HG02642 (cell line): ENCODE measurements at regions not wholly inside any gene's neighbourhood (a gene's known extent, or its start where the extent isn't known, plus 50 kb on each side); places are given as distances from the start of the nearest gene placed in this dataset.

ENCODE experiments used
- ATAC-seq: cut with Tn5 transposase; IDR thresholded peaks from one replicate; pipeline ENCODE4 v1.9.1; 2021; ENCODE audit warnings: mild to moderate bottlenecking; ENCODE audit not compliant: unreplicated experiment, poor library complexity

DNA sequence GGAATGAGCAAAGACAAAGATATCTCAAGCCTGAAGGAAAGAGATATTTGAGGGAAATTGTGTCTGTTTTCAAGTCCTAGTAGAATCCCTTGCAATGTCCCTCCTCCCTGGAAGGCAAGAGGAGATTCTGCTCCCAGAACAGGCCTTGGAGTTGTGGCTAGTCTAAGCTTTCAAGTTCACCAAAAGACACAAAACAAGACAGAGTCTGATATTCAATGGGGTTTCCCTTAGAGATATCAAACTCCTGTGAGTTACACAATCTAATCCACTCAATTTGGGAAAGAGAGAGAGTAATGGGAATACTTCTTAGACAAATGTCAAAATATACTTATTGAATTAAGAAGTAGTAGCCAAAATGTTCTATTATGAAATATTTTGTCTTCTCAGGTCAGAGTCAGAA lies 162.8 kb upstream of the ADAMTS5 start:
- no peak for ATAC-seq

DNA sequence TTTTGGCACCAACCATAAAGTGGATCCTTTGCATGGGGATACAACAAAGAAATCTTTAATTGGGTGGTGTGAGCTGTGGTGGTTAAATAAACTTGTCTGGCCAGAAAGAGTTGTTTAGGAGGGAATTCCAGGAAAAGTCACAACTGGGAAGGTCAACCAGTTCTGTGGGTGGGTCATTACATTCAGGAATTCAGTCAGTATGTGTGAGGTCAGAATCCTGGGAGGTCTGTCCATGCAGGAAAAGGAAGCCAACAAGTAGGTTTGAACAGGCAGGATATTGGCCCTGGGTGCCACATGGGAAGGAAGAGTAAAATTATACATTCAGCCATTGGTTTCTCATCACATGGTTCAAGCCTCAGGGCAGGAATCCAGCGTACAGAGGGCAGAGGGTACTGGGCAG lies 162.3 kb upstream of the ADAMTS5 start:
- ATAC-seq: no peak

DNA sequence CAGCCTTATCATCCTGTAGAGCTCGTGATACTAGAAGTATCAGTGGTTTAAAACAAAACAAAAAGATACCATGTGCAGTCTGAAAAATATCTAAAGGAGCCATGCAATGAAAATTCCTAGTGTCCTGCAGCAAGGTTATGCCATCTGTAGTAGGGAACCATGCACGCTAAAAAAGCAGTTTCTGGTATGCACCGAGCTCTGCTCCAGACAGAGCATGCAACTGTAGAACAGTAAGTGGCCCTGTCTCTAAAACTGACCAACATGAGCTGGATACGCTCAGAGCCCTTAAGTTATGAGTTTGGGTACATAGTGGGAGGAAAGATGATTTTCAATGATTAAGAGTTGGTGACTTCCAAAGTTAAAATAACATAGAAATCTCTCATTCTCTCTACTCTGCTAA lies 159.3 kb upstream of the ADAMTS5 start:
- ATAC-seq: no peak

DNA sequence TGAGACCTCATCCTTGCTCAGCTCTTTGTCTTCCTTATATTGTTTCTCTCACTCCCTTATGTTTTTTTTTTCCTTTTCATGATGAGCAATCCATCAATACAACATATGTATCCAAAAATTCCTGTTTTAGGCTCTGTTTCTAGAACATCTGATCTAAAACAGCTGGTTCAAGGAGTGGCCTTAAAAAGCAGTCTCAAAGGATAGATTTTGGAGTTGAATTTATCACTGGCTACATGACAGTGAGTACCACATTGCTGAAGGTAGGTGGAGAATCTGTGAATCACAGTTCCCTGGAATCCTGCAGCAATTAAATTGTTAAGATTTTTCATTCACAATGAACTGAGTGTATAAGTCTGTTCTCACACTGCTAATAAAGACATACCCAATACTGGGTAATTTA lies 155.8 kb upstream of the ADAMTS5 start:
- ATAC-seq: no peak

DNA sequence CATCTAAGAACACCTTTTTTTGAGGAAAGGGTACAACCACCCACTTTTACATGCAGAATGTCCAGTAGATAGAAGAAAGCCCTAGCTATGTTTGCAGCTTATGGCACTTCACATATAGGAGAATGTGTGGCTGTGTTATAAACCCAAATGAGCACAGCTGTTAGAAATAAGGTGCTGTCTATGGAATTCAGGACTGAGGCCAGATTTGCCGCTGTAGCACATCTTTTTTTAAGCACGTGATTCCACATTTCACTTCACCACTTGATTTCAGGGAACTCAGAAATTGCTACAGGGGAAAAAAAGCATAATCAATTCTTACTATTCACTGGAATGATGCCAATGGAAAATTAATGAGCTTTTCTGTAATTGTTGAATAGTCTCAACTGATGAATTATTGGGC lies 147.2 kb upstream of the ADAMTS5 start:
- no peak for ATAC-seq

DNA sequence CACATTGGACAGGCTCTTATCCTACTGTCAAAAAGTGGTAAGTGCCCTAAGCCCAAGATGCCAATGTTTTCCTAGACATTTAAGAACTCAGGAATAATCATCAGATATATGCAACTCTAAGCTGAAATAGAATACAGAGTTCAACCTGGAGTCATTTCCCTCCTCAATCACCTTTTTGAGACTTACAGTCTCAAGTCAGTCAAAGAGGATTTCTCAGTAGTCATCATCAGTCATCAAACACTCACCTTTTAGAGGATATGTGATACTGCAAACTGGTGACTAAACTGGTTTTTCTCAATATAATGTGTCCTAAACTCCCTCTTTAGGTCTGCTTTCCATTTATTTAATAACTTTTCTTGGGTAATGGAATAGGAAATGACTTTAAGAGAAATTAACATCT lies 145.3 kb upstream of the ADAMTS5 start:
- ATAC-seq: no peak

DNA sequence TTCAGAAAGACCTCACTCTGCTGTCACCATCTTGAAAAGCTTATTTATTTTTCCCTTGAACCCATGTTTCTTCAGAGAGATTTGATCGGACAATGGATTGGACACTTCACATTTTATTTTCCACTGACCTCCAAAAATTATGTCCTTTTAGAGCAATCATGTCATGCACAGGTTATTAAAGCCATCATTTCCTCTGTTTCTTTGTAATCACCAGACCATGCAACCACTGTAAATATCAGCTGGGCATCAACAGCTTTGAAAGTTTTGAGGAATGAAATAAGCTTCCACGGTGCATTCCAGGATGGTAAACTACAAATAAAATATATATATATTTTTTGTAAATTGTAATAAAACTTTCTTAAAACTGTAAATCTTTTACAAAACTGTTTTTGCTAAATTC lies 144.1 kb upstream of the ADAMTS5 start:
- ATAC-seq: no peak

DNA sequence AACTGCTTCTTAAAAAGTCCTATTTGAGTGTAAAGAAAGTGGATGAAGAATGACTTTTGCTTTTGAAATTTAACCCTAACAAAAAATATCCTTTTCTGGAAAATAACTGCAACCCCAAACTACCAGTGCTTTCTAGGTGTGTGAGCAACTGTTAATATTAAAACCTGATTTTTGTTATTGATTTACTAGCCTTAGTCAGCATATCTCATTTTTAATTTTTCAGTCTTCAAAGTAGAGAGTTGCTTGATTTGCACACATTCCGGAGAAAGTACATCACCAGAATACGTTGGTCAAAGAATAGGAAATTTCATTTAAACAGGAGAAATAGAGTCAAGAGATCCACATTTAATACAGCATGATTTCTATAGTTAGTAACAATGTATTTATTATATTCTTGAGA lies 141.8 kb upstream of the ADAMTS5 start:
- no peak for ATAC-seq

DNA sequence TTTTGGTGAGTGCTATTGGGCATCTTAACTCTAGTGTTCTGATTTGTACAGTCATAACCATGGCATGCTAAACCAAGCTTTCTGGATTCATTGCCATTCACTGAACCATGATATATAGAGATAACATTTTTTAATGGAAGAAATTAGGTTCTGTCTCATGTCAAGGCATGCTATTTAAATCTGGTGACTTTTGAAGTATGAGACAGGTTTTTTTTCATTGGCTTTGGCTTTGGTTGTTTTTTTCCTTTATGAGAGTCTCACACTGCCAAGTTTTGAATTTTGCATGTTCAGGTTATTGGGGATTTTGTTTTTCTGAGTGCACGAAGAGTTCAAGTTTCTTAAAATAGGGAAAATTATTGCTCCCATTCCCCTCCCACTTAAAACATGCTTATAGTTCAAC lies 141.3 kb upstream of the ADAMTS5 start:
- ATAC-seq: no peak

DNA sequence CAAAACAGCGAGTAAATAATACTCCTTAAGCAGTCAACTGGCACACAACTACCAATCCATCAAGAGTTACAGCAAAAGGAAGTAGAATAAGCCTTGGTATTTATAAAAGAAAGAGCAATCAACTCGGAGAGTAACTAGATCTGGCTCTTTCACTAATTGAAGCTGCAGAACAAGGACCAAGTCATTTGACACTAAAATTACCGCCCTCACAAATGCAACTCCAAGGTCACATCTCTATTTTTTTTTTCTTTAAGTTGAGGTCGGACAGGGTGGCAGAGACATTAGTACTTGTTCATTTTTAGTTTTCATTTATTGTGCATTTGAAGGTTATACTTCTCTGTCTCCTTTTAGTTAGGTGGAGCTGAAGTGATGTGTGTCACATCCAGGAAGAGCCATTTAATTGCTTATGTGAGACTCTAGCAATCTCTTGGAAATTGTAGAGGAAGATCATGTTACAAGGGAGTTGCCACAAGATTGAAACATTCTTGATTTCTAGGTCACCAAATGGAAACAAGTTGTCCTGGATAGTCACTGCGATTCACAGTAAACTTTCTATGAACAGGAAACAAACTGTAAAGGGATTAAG lies 138.1 kb upstream of the ADAMTS5 start:
- ATAC-seq: no peak

DNA sequence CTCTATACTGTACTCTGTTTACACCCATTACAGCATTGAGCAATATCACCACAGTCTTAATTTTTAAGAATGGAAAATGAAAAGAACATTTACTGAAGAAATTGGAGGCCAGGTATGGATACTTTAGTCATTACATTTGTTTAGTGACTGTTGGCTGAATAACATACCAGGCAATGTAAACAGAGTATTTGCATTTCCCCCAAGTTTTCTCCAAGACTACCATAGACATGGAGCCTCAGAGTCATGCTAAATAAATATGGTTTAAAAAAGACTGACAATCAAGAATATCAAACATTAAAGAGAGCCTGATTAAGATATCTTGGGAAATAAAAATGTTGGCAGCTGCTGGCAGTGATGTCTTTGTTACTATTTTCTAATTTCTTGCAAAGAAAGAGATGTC lies 136.9 kb upstream of the ADAMTS5 start:
- ATAC-seq: no peak

DNA sequence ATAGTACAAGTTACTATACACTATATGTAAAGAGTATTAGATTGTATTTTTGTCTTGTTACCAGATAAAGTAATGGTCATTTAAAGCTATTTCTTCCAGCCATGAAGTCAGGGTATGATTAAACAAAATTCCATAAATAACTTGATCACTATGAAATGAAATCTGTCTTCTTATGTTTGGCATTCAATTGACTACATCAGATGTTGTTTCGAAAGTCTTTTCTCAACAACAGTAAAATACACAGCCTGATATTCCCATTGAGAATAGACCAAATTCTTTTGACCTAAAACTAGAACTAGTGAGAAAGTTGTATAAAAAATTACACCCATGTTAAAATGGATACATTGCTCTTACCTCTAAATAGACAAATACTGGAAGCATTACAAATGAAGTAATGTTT lies 134.6 kb upstream of the ADAMTS5 start:
- no peak for ATAC-seq

DNA sequence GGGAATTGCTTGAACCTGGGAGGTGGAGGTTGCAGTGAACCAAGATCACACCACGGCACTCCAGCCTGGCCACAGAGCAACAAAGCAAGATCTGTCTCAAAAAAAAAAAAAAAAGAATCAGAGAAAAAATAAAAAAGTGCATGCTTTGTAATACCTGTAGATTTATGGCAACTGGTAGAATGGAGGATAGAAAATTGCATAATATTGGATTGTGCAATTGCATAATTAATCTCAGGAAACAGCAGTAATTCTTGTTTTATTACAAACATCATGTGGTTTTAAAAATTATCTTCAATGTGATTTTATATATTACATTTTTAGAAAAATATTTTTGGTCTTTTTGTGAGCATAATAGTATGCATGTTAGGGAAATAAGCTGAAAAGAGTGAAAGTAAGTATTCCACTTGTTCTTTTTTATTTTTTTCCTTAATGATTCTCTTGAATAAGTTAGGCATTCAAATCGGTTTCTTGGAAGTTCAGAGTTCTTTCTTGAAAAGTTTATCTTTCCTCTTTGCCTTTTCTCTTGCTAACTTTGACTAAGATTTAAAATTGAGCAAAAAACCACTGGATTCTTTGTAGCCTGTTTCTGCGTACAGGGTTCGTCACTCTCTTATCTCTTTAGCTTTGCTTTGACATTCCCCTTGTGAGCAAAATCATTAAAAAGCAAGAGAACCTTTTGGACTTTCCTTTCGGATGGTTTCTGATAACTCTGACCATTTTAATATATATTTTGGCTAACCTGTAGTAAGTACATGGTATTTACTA lies 127.5 kb upstream of the ADAMTS5 start:
- no peak for ATAC-seq

DNA sequence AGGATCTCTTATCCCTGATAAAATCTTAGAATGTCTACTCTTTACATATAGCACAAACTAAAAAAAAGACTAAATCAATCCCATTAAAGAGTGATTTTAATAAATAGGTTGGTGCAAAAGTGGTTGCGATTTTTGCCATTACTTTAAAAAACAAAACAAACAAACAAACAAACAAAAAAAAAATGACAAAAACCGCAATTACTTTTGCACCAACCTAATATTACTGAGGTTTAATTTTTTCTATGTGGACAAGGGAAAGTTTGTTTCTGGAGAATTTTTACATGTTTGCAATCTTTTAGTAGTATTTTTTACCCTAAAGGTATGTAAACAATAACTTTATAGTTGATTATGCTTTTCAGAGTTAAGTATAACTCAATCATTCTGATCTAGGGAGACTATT lies 119.7 kb upstream of the ADAMTS5 start:
- ATAC-seq: no peak

DNA sequence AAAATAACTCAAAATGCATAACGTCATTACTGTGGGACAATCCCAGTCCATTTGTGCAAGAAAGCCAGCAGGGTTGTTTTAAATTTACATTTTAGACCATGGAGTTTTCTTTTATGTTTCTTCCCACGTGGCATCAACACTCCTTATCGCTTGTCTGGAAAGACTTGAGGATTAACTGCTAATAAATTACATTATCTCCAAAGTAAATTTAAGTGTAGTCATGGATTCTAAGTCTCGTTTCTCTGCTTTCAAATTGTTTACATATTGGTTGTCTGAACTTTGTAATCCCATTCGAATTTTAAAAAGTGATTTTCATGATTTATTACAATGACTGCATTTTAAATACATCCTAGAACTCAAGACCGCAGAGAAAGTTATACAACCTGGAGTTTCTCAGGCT lies 119.3 kb upstream of the ADAMTS5 start:
- no peak for ATAC-seq

DNA sequence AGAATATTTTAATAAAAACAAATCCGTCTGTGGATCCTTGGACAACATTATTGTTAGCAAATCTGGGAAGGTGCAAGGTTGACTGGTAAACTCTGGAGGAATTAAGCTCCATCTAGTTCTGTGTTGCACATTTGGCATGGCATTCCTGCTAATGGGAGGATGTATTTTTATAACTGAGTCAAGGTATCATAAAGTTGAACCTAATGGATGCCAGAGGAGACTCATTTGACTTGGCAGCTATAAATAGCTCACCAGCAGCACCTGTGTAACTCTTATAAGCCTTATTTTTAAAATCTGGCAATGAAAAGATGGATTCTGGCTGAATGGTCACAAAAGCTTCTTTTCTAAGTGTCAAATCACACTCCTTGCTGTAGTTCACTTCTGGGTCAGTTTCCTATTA lies 118.5 kb upstream of the ADAMTS5 start:
- ATAC-seq: no peak

DNA sequence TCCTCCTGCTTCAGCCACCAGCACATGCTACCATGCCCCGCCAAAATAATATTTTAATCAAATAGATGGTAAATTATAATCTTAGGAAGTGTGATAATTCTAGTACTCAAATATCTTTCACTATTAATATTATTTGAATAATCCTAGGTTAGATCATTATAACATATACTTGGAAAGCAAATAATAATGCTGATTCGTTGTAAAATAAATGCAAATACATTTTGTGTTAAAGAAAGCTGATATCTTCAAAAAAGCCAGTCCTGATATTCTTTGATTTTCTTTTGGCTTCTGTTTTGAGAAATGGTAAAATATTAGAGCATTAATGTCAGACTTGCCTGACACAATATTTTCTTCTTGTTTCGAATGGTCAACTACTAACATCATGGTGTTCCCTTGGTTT lies 116.3 kb upstream of the ADAMTS5 start:
- ATAC-seq: no peak

DNA sequence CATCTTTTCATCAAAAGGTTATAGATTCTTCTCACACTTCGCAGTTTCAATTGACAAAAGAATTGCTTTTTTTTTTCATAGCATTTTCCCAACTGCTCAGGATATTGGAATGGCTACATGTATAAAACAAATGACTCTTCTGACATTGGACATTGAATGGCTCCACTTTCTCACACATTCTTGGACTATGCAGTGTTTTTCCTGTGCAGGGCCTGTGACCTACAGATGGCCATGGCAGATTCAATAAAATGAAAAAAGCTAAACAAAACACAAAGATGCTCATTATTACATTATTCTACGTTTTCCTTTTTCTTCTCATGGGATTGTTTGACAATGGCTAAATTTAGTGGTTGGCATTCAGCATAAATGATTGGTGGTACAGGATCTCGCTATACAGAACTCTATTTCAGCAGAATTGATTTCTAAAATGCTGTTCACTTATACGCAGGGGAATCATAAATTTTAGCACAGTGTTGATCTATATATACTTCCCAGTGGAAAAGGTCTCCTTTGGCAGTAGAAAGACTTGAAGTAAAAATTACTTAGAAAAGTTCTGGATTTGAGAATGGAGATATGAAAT lies 115.6 kb upstream of the ADAMTS5 start:
- no peak for ATAC-seq

DNA sequence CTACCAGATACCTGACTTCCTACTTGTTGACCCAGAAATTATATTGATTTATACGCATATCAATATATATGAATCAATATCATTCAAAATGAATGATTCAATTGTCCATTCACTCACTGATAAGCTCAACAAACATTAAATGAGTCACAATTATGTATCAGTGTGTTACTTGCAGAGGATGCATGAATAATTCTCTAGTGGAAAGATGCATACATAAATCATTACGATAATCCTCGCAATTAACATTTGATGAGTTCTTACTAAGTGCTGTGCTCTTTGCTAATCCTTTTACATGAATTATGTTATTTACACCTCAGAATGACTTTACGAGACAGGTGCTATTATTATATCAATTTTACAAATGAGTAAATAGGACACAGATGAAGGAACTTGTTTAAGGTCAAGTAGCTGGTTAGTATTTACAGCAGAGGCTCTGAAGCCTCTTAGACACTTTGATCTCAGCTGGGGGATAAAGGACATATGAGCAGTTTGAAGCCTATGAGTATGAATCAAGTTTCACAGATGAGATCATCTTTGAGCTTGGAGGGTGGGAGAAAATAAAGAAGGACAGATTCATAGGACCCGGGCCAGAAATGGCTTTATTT lies 112.8 kb upstream of the ADAMTS5 start:
- no peak for ATAC-seq

DNA sequence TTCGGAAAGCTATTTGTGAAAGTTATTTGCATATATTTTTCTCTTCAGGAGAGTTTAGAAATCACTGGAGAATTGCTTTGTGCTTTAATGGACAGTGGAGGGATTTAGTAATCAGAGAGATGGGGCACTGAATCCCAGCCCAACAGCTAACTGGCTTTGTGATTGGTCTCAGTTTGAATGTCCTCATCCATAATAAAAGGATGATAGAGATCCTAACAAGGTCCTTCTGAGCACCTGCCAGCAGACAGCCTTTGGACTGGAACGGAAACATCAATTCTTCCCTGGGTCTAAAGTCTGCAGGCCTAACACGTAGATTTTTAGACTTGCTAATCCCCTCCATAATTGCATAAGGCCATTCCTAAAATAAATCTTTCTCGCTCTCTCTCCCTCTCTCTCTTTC lies 112.0 kb upstream of the ADAMTS5 start:
- no peak for ATAC-seq

DNA sequence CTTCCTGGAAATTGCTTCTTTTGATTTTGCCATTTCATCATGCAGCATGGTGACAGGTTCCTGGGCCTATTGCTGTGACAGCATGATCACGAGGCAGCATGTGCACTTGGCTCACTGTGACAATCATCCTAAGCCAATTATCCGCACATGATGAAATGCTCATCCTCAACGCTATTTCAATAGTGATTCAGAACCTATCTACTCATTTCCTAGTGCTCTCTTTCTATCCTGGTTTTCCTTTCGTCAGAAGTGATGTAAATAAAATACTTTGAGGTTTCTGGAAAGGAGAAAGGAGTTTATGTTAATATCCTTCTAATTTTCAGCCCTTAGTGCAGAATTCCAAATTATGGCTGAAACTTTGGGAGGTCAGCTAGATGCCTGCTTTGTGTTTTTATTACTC lies 110.6 kb upstream of the ADAMTS5 start:
- ATAC-seq: no peak

DNA sequence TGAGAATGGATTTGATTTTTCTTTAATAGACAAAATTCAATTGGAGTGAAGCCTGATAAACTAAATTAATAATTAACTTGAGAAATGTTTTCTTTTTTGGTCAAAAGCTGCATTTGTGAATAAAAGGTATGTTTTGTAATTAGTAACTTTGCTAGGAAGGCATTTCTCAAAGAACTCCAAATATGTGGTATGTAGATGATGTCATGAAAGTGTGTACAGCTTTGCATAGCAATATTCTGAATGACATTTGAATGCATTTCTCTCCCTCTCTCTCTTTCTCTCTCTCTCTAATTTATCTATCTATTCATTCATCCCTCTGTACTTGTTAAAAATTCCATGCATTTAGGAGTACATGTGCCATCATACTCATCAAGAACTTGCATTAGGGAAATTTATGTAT lies 109.1 kb upstream of the ADAMTS5 start:
- ATAC-seq: no peak
